GM18511 (cell line): ENCODE measurements at regions not wholly inside any gene's neighbourhood (a gene's known extent, or its start where the extent isn't known, plus 50 kb on each side); places are given as distances from the start of the nearest gene placed in this dataset.
"Not testable (repeated sequence)": the region's sequence is repeated elsewhere in the genome, so short reads cannot be mapped to it uniquely, and the experiment has no call there.

Source experiments
- ATAC-seq: cut with Tn5 transposase; IDR thresholded peaks from one replicate; pipeline ENCODE4 v1.9.1; 2021; ENCODE audit warnings: mild to moderate bottlenecking, moderate library complexity; ENCODE audit not compliant: unreplicated experiment

- ATAC-seq: not testable (repeated sequence)
Measured at GRCh38 chr9:67312504-67312903, 320.2 kb upstream of the SPATA31A3 start.

GRCh38 chr9:67307109-67307508, 314.8 kb upstream of the SPATA31A3 start:
- not testable (repeated sequence) for ATAC-seq

GRCh38 chr9:67288797-67289196, 296.4 kb upstream of the SPATA31A3 start:
- not testable (repeated sequence) for ATAC-seq

- ATAC-seq: not testable (repeated sequence)
Measured at GRCh38 chr9:67288117-67288735, 295.9 kb upstream of the SPATA31A3 start.

- ATAC-seq: not testable (repeated sequence)
Measured at GRCh38 chr9:67284299-67284698, 291.9 kb upstream of the SPATA31A3 start.

- ATAC-seq: not testable (repeated sequence)
Measured at GRCh38 chr9:67281574-67281973, 289.2 kb upstream of the SPATA31A3 start.

- ATAC-seq: not testable (repeated sequence)
Measured at GRCh38 chr9:67269692-67270091, 277.3 kb upstream of the SPATA31A3 start.

GRCh38 chr9:67257894-67258293, 265.5 kb upstream of the SPATA31A3 start:
- not testable (repeated sequence) for ATAC-seq

- not testable (repeated sequence) for ATAC-seq
Measured at GRCh38 chr9:67248967-67249366, 256.6 kb upstream of the SPATA31A3 start.

- not testable (repeated sequence) for ATAC-seq
Measured at GRCh38 chr9:67212073-67212472, 219.7 kb upstream of the SPATA31A3 start.

GRCh38 chr9:67210842-67211241, 218.5 kb upstream of the SPATA31A3 start:
- ATAC-seq: not testable (repeated sequence)

- ATAC-seq: not testable (repeated sequence)
Measured at GRCh38 chr9:67208831-67209437, 216.6 kb upstream of the SPATA31A3 start.

GRCh38 chr9:67196135-67196534, 203.8 kb upstream of the SPATA31A3 start:
- not testable (repeated sequence) for ATAC-seq

- not testable (repeated sequence) for ATAC-seq
Measured at GRCh38 chr9:67195357-67195756, 203.0 kb upstream of the SPATA31A3 start.

- not testable (repeated sequence) for ATAC-seq
Measured at GRCh38 chr9:67179185-67179584, 186.8 kb upstream of the SPATA31A3 start.

- not testable (repeated sequence) for ATAC-seq
Measured at GRCh38 chr9:67175167-67175566, 182.8 kb upstream of the SPATA31A3 start.

GRCh38 chr9:67171721-67172120, 179.4 kb upstream of the SPATA31A3 start:
- ATAC-seq: not testable (repeated sequence)

GRCh38 chr9:67168530-67169157, 176.3 kb upstream of the SPATA31A3 start:
- not testable (repeated sequence) for ATAC-seq

GRCh38 chr9:67166335-67166734, 174.0 kb upstream of the SPATA31A3 start:
- ATAC-seq: not testable (repeated sequence)

GRCh38 chr9:67162827-67163226, 170.5 kb upstream of the SPATA31A3 start:
- not testable (repeated sequence) for ATAC-seq

GRCh38 chr9:67155218-67155617, 162.9 kb upstream of the SPATA31A3 start:
- ATAC-seq: not testable (repeated sequence)

GRCh38 chr9:67153501-67153900, 161.2 kb upstream of the SPATA31A3 start:
- ATAC-seq: not testable (repeated sequence)
